ENCODE measurements at regions not wholly inside any gene's neighbourhood (a gene's known extent, or its start where the extent isn't known, plus 50 kb on each side); places are given as distances from the start of the nearest gene placed in this dataset.

DNA sequence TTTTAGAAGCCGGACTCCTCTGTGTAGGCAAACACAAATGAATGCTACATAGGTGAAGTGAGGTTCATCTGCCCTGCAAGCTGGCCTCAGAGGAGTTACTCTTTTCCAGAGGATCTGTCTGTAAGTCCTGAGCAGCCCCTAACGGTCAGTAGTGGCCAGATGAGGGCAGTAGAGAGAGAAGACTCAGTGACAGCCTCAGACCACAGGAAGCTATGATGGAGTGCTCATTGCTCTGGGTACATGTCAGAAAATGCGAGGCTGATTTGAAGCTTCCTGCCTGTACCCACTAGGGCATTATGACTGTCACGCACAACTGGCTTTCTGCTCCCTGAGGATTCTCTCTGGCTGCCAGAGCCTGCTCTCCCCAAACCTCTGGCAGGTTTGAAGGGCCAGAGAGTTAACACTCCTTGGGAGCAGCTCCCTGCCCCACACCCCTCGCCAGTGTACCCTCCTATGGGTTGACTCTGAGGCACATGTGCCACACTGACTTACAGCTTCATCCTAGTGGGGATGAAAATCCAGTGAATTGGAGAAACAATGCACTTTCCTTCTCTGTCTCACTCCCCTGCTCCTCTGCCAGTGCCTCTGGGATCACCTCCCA, 141.5 kb downstream of the GABRG2 start:
- no peak overlapping the region for H2AFZ ChIP-seq (ENCODE audit: low read length)
- H3K23me2 ChIP-seq (ENCODE audit: insufficient read length, low read depth, low read length, poor library complexity, severe bottlenecking), result no peaks in the 10 kb centered on the region
- peak; percentile 85 for DNase-seq
- H2AK5ac ChIP-seq (ENCODE audit: insufficient read length, low read length), result no peak overlapping the region
- H3T11ph ChIP-seq (ENCODE audit: low read length), result no peak overlapping the region
- H3K4ac ChIP-seq (ENCODE audit: low read depth, low read length), result no peak overlapping the region
- H4K8ac ChIP-seq (replicated peaks; ENCODE audit: insufficient read length, low read depth, low read length), result no peak overlapping the region
- H3K56ac ChIP-seq (ENCODE audit: insufficient read length, low read depth, low read length), result no peak overlapping the region
- Mint-ChIP-seq H3K36me3 (ENCODE audit: insufficient read depth in 1 of 3, low read depth in 3 of 3) (no peaks in the 10 kb centered on the region), H3K4me3 (no peak overlapping the region), H3K27me3 (ENCODE audit: low read depth) (no peaks in the 10 kb centered on the region), H3K9me3 (no peaks in the 10 kb centered on the region), H3K27ac (no peak overlapping the region; a peak in 2 of 7 replicates), H3K4me1 (peaks cover 0 to 2% of the 10 kb centered on the region in 2 experiments; a peak in 1 of 4 replicates)
- H4K20me1 ChIP-seq (ENCODE audit: control insufficient read depth, insufficient read depth, insufficient read length), result no peaks in the 10 kb centered on the region
- H4K91ac ChIP-seq (ENCODE audit: insufficient read length, low read depth, low read length), result no peak overlapping the region
- no peak overlapping the region for H2BK15ac ChIP-seq (ENCODE audit: low read depth, low read length)
- no peaks in the 10 kb centered on the region for H3K4me1 ChIP-seq (ENCODE audit: insufficient read depth, low read length)
- no peak overlapping the region for H3K23ac ChIP-seq (ENCODE audit: insufficient read length, low read depth, low read length)
- H2BK5ac ChIP-seq (ENCODE audit: insufficient read length, low read length), result no peak overlapping the region
- no peak overlapping the region for H3K18ac ChIP-seq (ENCODE audit: insufficient read length, low read depth, low read length)
- WGBS (ENCODE audit: extremely low coverage, insufficient read length, low lambda C conversion rate), result no CpG with 5 or more reads among the region's 5 CpGs
- no peaks in the 10 kb centered on the region for H3K79me1 ChIP-seq (ENCODE audit: insufficient read depth, low read depth, low read length, poor library complexity, severe bottlenecking)
- H3K14ac ChIP-seq (ENCODE audit: insufficient read depth, low read length), result no peak overlapping the region
- H3K9me3 ChIP-seq (ENCODE audit: control insufficient read depth, low read depth, low read length), result no peaks in the 10 kb centered on the region
- H4K5ac ChIP-seq (ENCODE audit: insufficient read length, low read depth, low read length), result no peak overlapping the region
- H3K27ac ChIP-seq (ENCODE audit: insufficient read length, low read depth, low read length), result no peak overlapping the region
- no peak overlapping the region for H2BK20ac ChIP-seq (ENCODE audit: low read depth, low read length, poor library complexity, severe bottlenecking)
- H2BK12ac ChIP-seq (ENCODE audit: insufficient read length, low read depth, low read length), result no peak overlapping the region
- TF ChIP-seq CTCF (conservative IDR thresholded peaks at IDR 0.05), result peak; percentile 77
- H2BK120ac ChIP-seq (ENCODE audit: low read depth, low read length, poor library complexity, severe bottlenecking), result no peak overlapping the region
- no peaks in the 10 kb centered on the region for H3K79me2 ChIP-seq (ENCODE audit: insufficient read depth, low read length)
- H3K4me2 ChIP-seq (ENCODE audit: insufficient read depth, insufficient read length, low read length), result no peak overlapping the region
- H3K9ac ChIP-seq (ENCODE audit: extremely low read depth, insufficient read length, low read length), result no peak overlapping the region
- H3K27me3 ChIP-seq (ENCODE audit: insufficient read depth, low read length), result no peaks in the 10 kb centered on the region
